OCI-LY3 (cell line): ENCODE measurements at regions not wholly inside any gene's neighbourhood (a gene's known extent, or its start where the extent isn't known, plus 50 kb on each side); places are given as distances from the start of the nearest gene placed in this dataset.

ENCODE experiments used
- EZH2phosphoT487 ChIP-seq: fragments of 200-600 bp; shearing (Covaris generic); IDR thresholded peaks from 2 replicates; pipeline ENCODE4 v1.6.1; 2018; ENCODE audit warnings: antibody characterized with exemption, mixed run types, low read depth
- TF ChIP-seq, protein P1 (sequence below): fragments of 200-600, 300-600 bp; sonication (generic); IDR thresholded peaks from 2 replicates; pipeline ENCODE4 v1.5.1; 2014; ENCODE audit warnings: antibody characterized with exemption, low read length, low read depth

DNA sequence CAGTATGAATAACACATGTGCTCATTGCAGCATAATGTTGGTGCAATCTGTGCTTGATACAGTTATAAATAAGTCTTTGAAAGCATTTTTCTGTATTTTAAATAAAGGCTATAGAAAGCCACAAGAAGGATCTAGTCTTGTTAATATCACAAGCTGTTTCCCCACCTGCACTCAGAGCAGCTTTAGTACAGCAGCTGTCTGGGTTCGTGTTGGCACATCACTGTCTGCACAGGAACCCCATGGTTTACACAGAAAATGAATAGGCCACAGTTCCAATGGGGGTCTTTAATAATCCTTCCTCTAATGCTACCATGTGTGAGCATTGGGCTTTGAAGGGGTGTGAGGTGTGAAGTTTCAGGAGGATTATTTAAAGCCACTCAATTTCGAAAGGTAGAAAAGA, 2269.7 kb downstream of the MAT2B start:
- TF ChIP-seq, protein P1, sequence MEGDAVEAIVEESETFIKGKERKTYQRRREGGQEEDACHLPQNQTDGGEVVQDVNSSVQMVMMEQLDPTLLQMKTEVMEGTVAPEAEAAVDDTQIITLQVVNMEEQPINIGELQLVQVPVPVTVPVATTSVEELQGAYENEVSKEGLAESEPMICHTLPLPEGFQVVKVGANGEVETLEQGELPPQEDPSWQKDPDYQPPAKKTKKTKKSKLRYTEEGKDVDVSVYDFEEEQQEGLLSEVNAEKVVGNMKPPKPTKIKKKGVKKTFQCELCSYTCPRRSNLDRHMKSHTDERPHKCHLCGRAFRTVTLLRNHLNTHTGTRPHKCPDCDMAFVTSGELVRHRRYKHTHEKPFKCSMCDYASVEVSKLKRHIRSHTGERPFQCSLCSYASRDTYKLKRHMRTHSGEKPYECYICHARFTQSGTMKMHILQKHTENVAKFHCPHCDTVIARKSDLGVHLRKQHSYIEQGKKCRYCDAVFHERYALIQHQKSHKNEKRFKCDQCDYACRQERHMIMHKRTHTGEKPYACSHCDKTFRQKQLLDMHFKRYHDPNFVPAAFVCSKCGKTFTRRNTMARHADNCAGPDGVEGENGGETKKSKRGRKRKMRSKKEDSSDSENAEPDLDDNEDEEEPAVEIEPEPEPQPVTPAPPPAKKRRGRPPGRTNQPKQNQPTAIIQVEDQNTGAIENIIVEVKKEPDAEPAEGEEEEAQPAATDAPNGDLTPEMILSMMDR = no peak
- TF ChIP-seq EZH2phosphoT487 = no peak
